ENCODE measurements at regions not wholly inside any gene's neighbourhood (a gene's known extent, or its start where the extent isn't known, plus 50 kb on each side); places are given as distances from the start of the nearest gene placed in this dataset.

GRCh38 chr11:129702410-129703398 is 112.9 kb upstream of the TMEM45B start:
- no peaks in the 10 kb centered on the region for H3K9me3 ChIP-seq
- no peak for DNase-seq
- intact Hi-C loops (cut with DNase I; ENCODE audit: low total_unique reads): no loop called here
- no peak for TF ChIP-seq POLR2A (IDR thresholded peaks at IDR 0.05)
- TF ChIP-seq POLR2AphosphoS5 (IDR thresholded peaks at IDR 0.05): no peak
- no peak for TF ChIP-seq CTCF (IDR thresholded peaks at IDR 0.05 in 8 of 11, conservative IDR thresholded peaks at IDR 0.05 in 3 of 11)
- 77 to 88% (median 81%) methylated on average over 14 of the region's 14 CpGs for WGBS, 5 donors
- H3K27ac ChIP-seq: no peak overlapping the region
- H3K36me3 ChIP-seq: no peaks in the 10 kb centered on the region
- no peaks in the 10 kb centered on the region for H3K4me1 ChIP-seq
- H3K4me3 ChIP-seq: no peak overlapping the region
- peaks cover 0 to 54% (median 0%) of the 10 kb centered on the region in 7 donors for H3K27me3 ChIP-seq (replicated peaks in 1 of 7)

DNA sequence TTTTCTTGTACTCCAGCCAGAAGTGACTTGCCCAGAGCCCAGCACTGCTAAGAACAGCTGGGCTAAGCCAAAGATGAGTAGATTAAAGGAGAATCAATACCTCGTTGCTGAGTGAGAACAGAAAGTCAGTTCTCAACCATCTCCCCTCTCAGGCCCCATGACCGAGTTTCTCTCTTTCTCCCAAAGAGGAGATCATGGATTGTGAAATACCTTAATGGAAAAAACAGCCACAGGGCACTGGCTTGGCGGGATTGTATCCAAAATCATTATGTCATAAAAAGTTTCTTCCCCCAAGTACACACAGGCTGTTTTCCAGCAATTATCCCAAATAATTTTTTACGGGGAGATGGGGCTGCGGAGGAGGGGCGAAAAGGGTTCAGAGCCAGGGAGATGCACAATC is 111.8 kb upstream of the TMEM45B start:
- 65 to 82% (median 76%) methylated on average over 6 of the region's 6 CpGs for WGBS, 5 donors
- TF ChIP-seq CTCF (IDR thresholded peaks at IDR 0.05 in 8 of 11, conservative IDR thresholded peaks at IDR 0.05 in 3 of 11) (no peak), POLR2AphosphoS5 (IDR thresholded peaks at IDR 0.05) (no peak), POLR2A (IDR thresholded peaks at IDR 0.05) (no peak)
- Histone ChIP-seq H3K36me3 (no peaks in the 10 kb centered on the region), H3K4me1 (no peaks in the 10 kb centered on the region), H3K27ac (no peak overlapping the region), H3K27me3 (replicated peaks in 1 of 7) (peaks cover 0 to 46% (median 0%) of the 10 kb centered on the region in 7 donors), H3K9me3 (no peaks in the 10 kb centered on the region), H3K4me3 (no peak overlapping the region)
- intact Hi-C loops (cut with DNase I; ENCODE audit: low total_unique reads): no loop called here
- no peak for DNase-seq

- DNase-seq: no peak
- H3K36me3 ChIP-seq: no peaks in the 10 kb centered on the region
- peaks cover 0 to 44% (median 0%) of the 10 kb centered on the region in 7 donors for H3K27me3 ChIP-seq (replicated peaks in 1 of 7)
- no peak overlapping the region for H3K27ac ChIP-seq
- intact Hi-C loops (cut with DNase I; ENCODE audit: low total_unique reads): no loop called here
- no peaks in the 10 kb centered on the region for H3K4me1 ChIP-seq
- H3K4me3 ChIP-seq: no peak overlapping the region
- H3K9me3 ChIP-seq: no peaks in the 10 kb centered on the region
- TF ChIP-seq CTCF (IDR thresholded peaks at IDR 0.05 in 8 of 11, conservative IDR thresholded peaks at IDR 0.05 in 3 of 11) (no peak), POLR2AphosphoS5 (IDR thresholded peaks at IDR 0.05) (no peak), POLR2A (IDR thresholded peaks at IDR 0.05) (no peak)
- 76 to 87% (median 84%) methylated on average over 3 of the region's 3 CpGs for WGBS, 5 donors
Observed at GRCh38 chr11:129704831-129705230, 110.8 kb upstream of the TMEM45B start.

DNA sequence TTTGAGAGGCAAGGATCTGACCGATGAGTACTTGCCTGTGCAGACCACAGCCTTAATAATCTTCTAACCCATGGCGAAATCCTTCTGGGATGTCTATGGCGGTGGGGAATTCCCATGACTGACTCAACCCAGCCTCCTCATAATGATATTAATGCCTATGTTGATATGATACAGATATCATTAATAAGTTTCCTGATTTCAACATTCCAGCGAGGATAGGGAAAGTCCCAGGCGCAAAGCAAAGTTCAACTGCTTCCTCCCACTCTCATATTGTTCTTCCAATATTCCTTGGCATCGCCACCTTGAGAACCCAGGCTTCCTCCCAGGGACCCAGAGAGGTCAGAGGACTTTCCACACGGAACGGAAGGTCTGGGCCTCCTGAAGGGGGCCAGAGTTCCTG is 110.3 kb upstream of the TMEM45B start:
- Histone ChIP-seq H3K36me3 (no peaks in the 10 kb centered on the region), H3K27ac (no peak overlapping the region), H3K27me3 (replicated peaks in 1 of 7) (peaks cover 0 to 44% (median 0%) of the 10 kb centered on the region in 7 donors), H3K4me3 (no peak overlapping the region), H3K4me1 (no peaks in the 10 kb centered on the region), H3K9me3 (no peaks in the 10 kb centered on the region)
- no peak for DNase-seq
- WGBS, 5 donors: 66 to 83% (median 78%) methylated on average over 8 of the region's 8 CpGs
- intact Hi-C loops (cut with DNase I; ENCODE audit: low total_unique reads): no loop called here
- no peak for TF ChIP-seq POLR2A (IDR thresholded peaks at IDR 0.05)
- TF ChIP-seq CTCF (IDR thresholded peaks at IDR 0.05 in 8 of 11, conservative IDR thresholded peaks at IDR 0.05 in 3 of 11): no peak

Data from spleen (tissue), 11 donors.